Tibial nerve (tissue), 4 donors: ENCODE measurements at regions not wholly inside any gene's neighbourhood (a gene's known extent, or its start where the extent isn't known, plus 50 kb on each side); places are given as distances from the start of the nearest gene placed in this dataset.

Experiments
- DNase-seq, 2 donors: peaks; one replicate each; pipeline ENCODE4 v3.0.0-alpha.2; 2019; ENCODE audit warnings: low spot score in 2 of 2
- H3K27ac ChIP-seq, 4 donors: fragments of 200-600 bp; sonication (generic) in 3 of 4; one replicate each; pipeline ENCODE4 v1.5.1; 2017 to 2019; ENCODE audit warnings: mild to moderate bottlenecking in 1 of 4
- H3K27me3 ChIP-seq, 2 donors: fragments of 200-600 bp; sonication (generic) in 1 of 2; one replicate each; pipeline versions ENCODE4 v1.5.1 to v1.6.0; 2017 to 2019
- H3K36me3 ChIP-seq, 3 donors: fragments of 200-600 bp; sonication (generic); one replicate each; pipeline ENCODE4 v1.5.1; 2018 to 2019
- H3K4me1 ChIP-seq, 4 donors: fragments of 200-600 bp; sonication (generic) in 3 of 4; one replicate each; pipeline ENCODE4 v1.5.1; 2017 to 2019
- H3K4me3 ChIP-seq, 4 donors: fragments of 200-600 bp; sonication (generic) in 3 of 4; one replicate each; pipeline ENCODE4 v1.5.1; 2017 to 2019; ENCODE audit warnings: mild to moderate bottlenecking in 1 of 4, moderate library complexity in 1 of 4
- H3K9me3 ChIP-seq, 4 donors: fragments of 200-600 bp; sonication (generic) in 3 of 4; one replicate each; pipeline ENCODE4 v1.5.1; 2017 to 2019
- CTCF ChIP-seq, 5 experiments: fragments of 200-600 bp in 3 of 5; fragments of 450-650 bp in 2 of 5; sonication (generic) in 3 of 5; IDR thresholded peaks; one replicate each; pipeline ENCODE4 v1.5.1; 2016 to 2019; ENCODE audit warnings: antibody characterized with exemption in 5 of 5, mild to moderate bottlenecking in 3 of 5, moderate library complexity in 2 of 5
- EP300 ChIP-seq, 2 donors: sonication (generic); formaldehyde crosslinking; IDR thresholded peaks; one replicate each; pipeline ENCODE4 v1.6.1; 2017; ENCODE audit warnings: antibody characterized with exemption in 2 of 2, mild to moderate bottlenecking in 1 of 2
- POLR2A ChIP-seq, 2 donors: fragments of 450-650 bp; IDR thresholded peaks; one replicate each; pipeline ENCODE4 v1.6.1; 2017; ENCODE audit warnings: antibody characterized with exemption in 2 of 2, mild to moderate bottlenecking in 2 of 2, moderate library complexity in 2 of 2
- WGBS, 2 donors: methylation state at CpG; one replicate each; pipeline ENCODE4 v1.1.5; 2018; 5-methylcytosine and 5-hydroxymethylcytosine counted together

- no peaks in the 10 kb centered on the region for H3K9me3 ChIP-seq
- H3K27ac ChIP-seq = no peak overlapping the region
- WGBS, 2 donors = 51 to 58% methylated on average over 2 of the region's 2 CpGs
- H3K36me3 ChIP-seq = no peaks in the 10 kb centered on the region
- no peak overlapping the region for H3K4me3 ChIP-seq
- no peak for TF ChIP-seq CTCF (IDR thresholded peaks at IDR 0.05)
- no peak for TF ChIP-seq EP300 (IDR thresholded peaks at IDR 0.05)
- no peak for TF ChIP-seq POLR2A (IDR thresholded peaks at IDR 0.05)
- peaks cover 0 to 7% (median 0%) of the 10 kb centered on the region in 4 donors for H3K4me1 ChIP-seq
- no peaks in the 10 kb centered on the region for H3K27me3 ChIP-seq
- no peak for DNase-seq
Measured at GRCh38 chr11:96752221-96752620, 362.4 kb downstream of the JRKL start.

GRCh38 chr11:96753997-96754396 is 364.2 kb downstream of the JRKL start:
- Histone ChIP-seq H3K27ac (no peak overlapping the region), H3K4me1 (peaks cover 0 to 2% (median 0%) of the 10 kb centered on the region in 4 donors), H3K9me3 (no peaks in the 10 kb centered on the region), H3K4me3 (no peak overlapping the region), H3K36me3 (no peaks in the 10 kb centered on the region), H3K27me3 (no peaks in the 10 kb centered on the region)
- no peak for DNase-seq
- TF ChIP-seq POLR2A (IDR thresholded peaks at IDR 0.05) = no peak
- 77 to 80% methylated on average over 2 of the region's 2 CpGs for WGBS, 2 donors

GRCh38 chr11:96755209-96755608 is 365.4 kb downstream of the JRKL start:
- H3K27ac ChIP-seq = no peak overlapping the region
- H3K4me1 ChIP-seq = no peaks in the 10 kb centered on the region
- H3K9me3 ChIP-seq = no peaks in the 10 kb centered on the region
- WGBS, 2 donors = 86 to 97% methylated on average over 2 of the region's 2 CpGs
- H3K36me3 ChIP-seq = no peaks in the 10 kb centered on the region
- no peak overlapping the region for H3K4me3 ChIP-seq
- no peaks in the 10 kb centered on the region for H3K27me3 ChIP-seq
- TF ChIP-seq POLR2A (IDR thresholded peaks at IDR 0.05) (no peak), CTCF (IDR thresholded peaks at IDR 0.05) (no peak), EP300 (IDR thresholded peaks at IDR 0.05) (no peak)
- no peak for DNase-seq

- H3K9me3 ChIP-seq = no peaks in the 10 kb centered on the region
- TF ChIP-seq EP300 (IDR thresholded peaks at IDR 0.05) = no peak
- TF ChIP-seq CTCF (IDR thresholded peaks at IDR 0.05) = no peak
- TF ChIP-seq POLR2A (IDR thresholded peaks at IDR 0.05) = no peak
- DNase-seq = no peak
Measured at GRCh38 chr11:96755752-96756151, 365.9 kb downstream of the JRKL start.

GRCh38 chr11:96758957-96759356 is 369.1 kb downstream of the JRKL start:
- no peak for DNase-seq
- no peak for TF ChIP-seq POLR2A (IDR thresholded peaks at IDR 0.05)
- TF ChIP-seq CTCF (IDR thresholded peaks at IDR 0.05) = no peak
- TF ChIP-seq EP300 (IDR thresholded peaks at IDR 0.05) = no peak
- H3K9me3 ChIP-seq = no peaks in the 10 kb centered on the region
- no peaks in the 10 kb centered on the region for H3K27me3 ChIP-seq
- H3K36me3 ChIP-seq = no peaks in the 10 kb centered on the region
- 45 to 47% methylated on average over 1 of the region's 1 CpG for WGBS, 2 donors
- no peak overlapping the region for H3K27ac ChIP-seq
- no peaks in the 10 kb centered on the region for H3K4me1 ChIP-seq
- no peak overlapping the region for H3K4me3 ChIP-seq

More at GRCh38 chr11:96755752-96756151, 365.9 kb downstream of the JRKL start:
- WGBS, 2 donors = 86 to 92% methylated on average over 7 to 8 of the region's 8 CpGs
- Histone ChIP-seq H3K27ac (no peak overlapping the region), H3K4me1 (no peaks in the 10 kb centered on the region), H3K27me3 (no peaks in the 10 kb centered on the region), H3K36me3 (no peaks in the 10 kb centered on the region), H3K4me3 (no peak overlapping the region)

- no peak for DNase-seq
- Histone ChIP-seq H3K36me3 (no peaks in the 10 kb centered on the region), H3K27ac (no peak overlapping the region), H3K4me1 (no peaks in the 10 kb centered on the region), H3K27me3 (no peaks in the 10 kb centered on the region), H3K4me3 (no peak overlapping the region), H3K9me3 (no peaks in the 10 kb centered on the region)
- no peak for TF ChIP-seq CTCF (IDR thresholded peaks at IDR 0.05)
- 90 to 94% methylated on average over 2 of the region's 2 CpGs for WGBS, 2 donors
Measured at GRCh38 chr11:96760306-96760705, 370.5 kb downstream of the JRKL start.
